NT2/D1 (cell line): ENCODE measurements at regions not wholly inside any gene's neighbourhood (a gene's known extent, or its start where the extent isn't known, plus 50 kb on each side); places are given as distances from the start of the nearest gene placed in this dataset.

Source experiments
- YY1 ChIP-seq: IDR thresholded peaks from 2 replicates; pipeline ENCODE4 v1.6.1; 2011; ENCODE audit not compliant: insufficient read length, insufficient read depth
- ZNF274 ChIP-seq: IDR thresholded peaks from 2 replicates; pipeline ENCODE4 v1.6.1; 2011; ENCODE audit warnings: mild to moderate bottlenecking, low read depth, low read length

DNA sequence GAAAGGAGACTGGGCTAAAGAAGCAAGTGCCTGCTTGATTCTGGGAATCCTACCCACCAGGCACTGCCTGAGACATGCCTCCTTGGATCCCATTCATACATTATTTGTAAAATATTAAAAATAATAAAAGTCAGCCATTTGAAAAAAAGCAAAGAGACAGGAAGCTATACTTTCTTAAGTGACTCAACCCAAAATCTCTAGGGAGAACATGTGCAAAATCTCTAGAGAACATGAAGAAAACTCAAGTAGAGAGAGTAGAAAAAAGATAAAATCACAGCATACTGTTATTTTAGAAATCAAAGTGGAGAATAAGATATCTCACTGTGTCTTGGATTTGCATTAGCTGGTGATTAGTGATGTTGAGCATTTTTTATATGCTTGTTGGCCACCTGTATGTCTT is 197.2 kb upstream of the GGTLC1 start:
- TF ChIP-seq YY1 (no peak), ZNF274 (no peak)
